ENCODE measurements at regions not wholly inside any gene's neighbourhood (a gene's known extent, or its start where the extent isn't known, plus 50 kb on each side); places are given as distances from the start of the nearest gene placed in this dataset.

DNA sequence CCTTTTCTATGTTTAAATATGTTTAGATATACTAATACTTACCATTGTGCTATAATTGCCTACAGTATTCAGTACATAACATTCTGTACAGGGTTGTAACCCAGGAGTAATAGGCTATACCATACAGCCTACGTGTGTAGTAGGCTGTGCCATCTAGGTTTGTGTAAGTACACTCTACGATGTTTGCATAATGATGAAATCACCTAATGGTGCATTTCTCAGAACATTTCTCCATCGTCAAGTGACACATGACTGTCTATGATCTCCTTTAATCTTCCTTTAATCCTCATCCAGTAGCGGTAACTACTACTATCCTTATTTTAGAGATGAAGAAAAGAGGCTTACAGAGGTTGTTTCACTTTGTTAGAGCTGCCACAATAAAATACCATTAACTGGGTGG is 369.2 kb downstream of the PLK2 start:
- TF ChIP-seq EZH2 (IDR thresholded peaks at IDR 0.05; ENCODE audit: low read length): no peak
- TF ChIP-seq, protein P1, sequence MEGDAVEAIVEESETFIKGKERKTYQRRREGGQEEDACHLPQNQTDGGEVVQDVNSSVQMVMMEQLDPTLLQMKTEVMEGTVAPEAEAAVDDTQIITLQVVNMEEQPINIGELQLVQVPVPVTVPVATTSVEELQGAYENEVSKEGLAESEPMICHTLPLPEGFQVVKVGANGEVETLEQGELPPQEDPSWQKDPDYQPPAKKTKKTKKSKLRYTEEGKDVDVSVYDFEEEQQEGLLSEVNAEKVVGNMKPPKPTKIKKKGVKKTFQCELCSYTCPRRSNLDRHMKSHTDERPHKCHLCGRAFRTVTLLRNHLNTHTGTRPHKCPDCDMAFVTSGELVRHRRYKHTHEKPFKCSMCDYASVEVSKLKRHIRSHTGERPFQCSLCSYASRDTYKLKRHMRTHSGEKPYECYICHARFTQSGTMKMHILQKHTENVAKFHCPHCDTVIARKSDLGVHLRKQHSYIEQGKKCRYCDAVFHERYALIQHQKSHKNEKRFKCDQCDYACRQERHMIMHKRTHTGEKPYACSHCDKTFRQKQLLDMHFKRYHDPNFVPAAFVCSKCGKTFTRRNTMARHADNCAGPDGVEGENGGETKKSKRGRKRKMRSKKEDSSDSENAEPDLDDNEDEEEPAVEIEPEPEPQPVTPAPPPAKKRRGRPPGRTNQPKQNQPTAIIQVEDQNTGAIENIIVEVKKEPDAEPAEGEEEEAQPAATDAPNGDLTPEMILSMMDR (optimal IDR thresholded peaks at IDR 0.05 in 1 of 3, IDR thresholded peaks at IDR 0.05 in 1 of 3, conservative IDR thresholded peaks at IDR 0.05 in 1 of 3; ENCODE audit: extremely low read depth in 1 of 3, insufficient read depth in 2 of 3, low read length in 3 of 3): no peak
- dilution Hi-C loops (cut with MboI; ENCODE audit: extremely low pct_ligation_motif_present, low sequenced_read_pairs): no loop called here
- Histone ChIP-seq H3K4me3 (ENCODE audit: control insufficient read depth in 2 of 3, extremely low read depth in 1 of 3, insufficient read depth in 2 of 3, low read depth in 1 of 3, low read length in 3 of 3) (no peak overlapping the region), H3K79me2 (ENCODE audit: control insufficient read depth, insufficient read depth, low read length) (no peaks in the 10 kb centered on the region), H3K4me2 (ENCODE audit: control insufficient read depth, extremely low read depth, insufficient read depth, low read depth, low read length) (no peak overlapping the region), H3K36me3 (ENCODE audit: control insufficient read depth in 2 of 2, extremely low read depth in 1 of 2, insufficient read depth in 2 of 2, low read length in 2 of 2) (no peaks in the 10 kb centered on the region), H3K9me1 (ENCODE audit: control insufficient read depth, extremely low read depth, insufficient read depth, low read length) (no peaks in the 10 kb centered on the region), H4K20me1 (ENCODE audit: control insufficient read depth, extremely low read depth, insufficient read depth, low read length) (no peaks in the 10 kb centered on the region), H3K4me1 (ENCODE audit: control insufficient read depth, extremely low read depth, insufficient read depth, low read length) (peaks cover 7% of the 10 kb centered on the region), H3K27ac (ENCODE audit: control insufficient read depth, insufficient read depth, low read length) (no peak overlapping the region), H2AFZ (ENCODE audit: control insufficient read depth, low read length) (no peak overlapping the region), H3K9me3 (ENCODE audit: control insufficient read depth, low read depth, low read length) (no peaks in the 10 kb centered on the region), H3K27me3 (ENCODE audit: control insufficient read depth, extremely low read depth, insufficient read depth, low read length) (no peaks in the 10 kb centered on the region), H3K9ac (ENCODE audit: control insufficient read depth, extremely low read depth, insufficient read depth, low read length) (no peak overlapping the region)
- DNase-seq (ENCODE audit: low read depth, low spot score): no peak
- FAIRE-seq: no peak

DNA sequence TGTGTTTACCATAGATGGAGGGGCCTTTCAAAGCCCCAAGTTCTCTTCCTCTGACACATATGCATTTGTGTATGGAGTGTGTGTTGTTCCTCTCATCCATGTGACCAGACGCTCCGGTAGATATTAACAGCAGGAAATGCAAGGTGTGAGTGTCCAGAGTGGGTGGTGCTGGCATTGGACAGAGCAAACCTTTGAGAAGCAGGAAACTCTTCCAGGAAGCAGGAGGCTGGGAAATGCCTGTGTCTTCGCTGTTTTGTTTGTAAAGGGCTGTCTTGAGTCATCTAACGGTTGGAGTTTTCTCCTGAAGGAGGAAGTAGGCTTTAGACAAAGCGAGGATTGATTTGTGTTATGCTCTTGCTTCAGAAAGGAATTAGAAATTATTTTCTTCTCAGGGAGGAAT is 370.9 kb downstream of the PLK2 start:
- Histone ChIP-seq H4K20me1 (ENCODE audit: control insufficient read depth, extremely low read depth, insufficient read depth, low read length) (no peaks in the 10 kb centered on the region), H3K9me3 (ENCODE audit: control insufficient read depth, low read depth, low read length) (no peaks in the 10 kb centered on the region), H3K79me2 (ENCODE audit: control insufficient read depth, insufficient read depth, low read length) (no peaks in the 10 kb centered on the region), H3K4me2 (ENCODE audit: control insufficient read depth, extremely low read depth, insufficient read depth, low read depth, low read length) (no peak overlapping the region), H3K36me3 (ENCODE audit: control insufficient read depth in 2 of 2, extremely low read depth in 1 of 2, insufficient read depth in 2 of 2, low read length in 2 of 2) (no peaks in the 10 kb centered on the region), H2AFZ (ENCODE audit: control insufficient read depth, low read length) (no peak overlapping the region), H3K27me3 (ENCODE audit: control insufficient read depth, extremely low read depth, insufficient read depth, low read length) (no peaks in the 10 kb centered on the region), H3K4me1 (ENCODE audit: control insufficient read depth, extremely low read depth, insufficient read depth, low read length) (peaks cover 6% of the 10 kb centered on the region), H3K4me3 (ENCODE audit: control insufficient read depth in 2 of 3, extremely low read depth in 1 of 3, insufficient read depth in 2 of 3, low read depth in 1 of 3, low read length in 3 of 3) (no peak overlapping the region), H3K27ac (ENCODE audit: control insufficient read depth, insufficient read depth, low read length) (no peak overlapping the region), H3K9me1 (ENCODE audit: control insufficient read depth, extremely low read depth, insufficient read depth, low read length) (no peaks in the 10 kb centered on the region), H3K9ac (ENCODE audit: control insufficient read depth, extremely low read depth, insufficient read depth, low read length) (no peak overlapping the region)
- no peak for TF ChIP-seq EZH2 (IDR thresholded peaks at IDR 0.05; ENCODE audit: low read length)
- TF ChIP-seq, protein P1 (optimal IDR thresholded peaks at IDR 0.05 in 1 of 3, IDR thresholded peaks at IDR 0.05 in 1 of 3, conservative IDR thresholded peaks at IDR 0.05 in 1 of 3; ENCODE audit: extremely low read depth in 1 of 3, insufficient read depth in 2 of 3, low read length in 3 of 3): no peak
- dilution Hi-C loops (cut with MboI; ENCODE audit: extremely low pct_ligation_motif_present, low sequenced_read_pairs): no loop called here
- no peak for FAIRE-seq
- no peak for DNase-seq (ENCODE audit: low read depth, low spot score)
